GM19397 (cell line): ENCODE measurements at regions not wholly inside any gene's neighbourhood (a gene's known extent, or its start where the extent isn't known, plus 50 kb on each side); places are given as distances from the start of the nearest gene placed in this dataset.

Experiments
- ATAC-seq: cut with Tn5 transposase; IDR thresholded peaks from one replicate; pipeline ENCODE4 v1.9.1; 2021; ENCODE audit warnings: mild to moderate bottlenecking, moderate library complexity; ENCODE audit not compliant: unreplicated experiment

DNA sequence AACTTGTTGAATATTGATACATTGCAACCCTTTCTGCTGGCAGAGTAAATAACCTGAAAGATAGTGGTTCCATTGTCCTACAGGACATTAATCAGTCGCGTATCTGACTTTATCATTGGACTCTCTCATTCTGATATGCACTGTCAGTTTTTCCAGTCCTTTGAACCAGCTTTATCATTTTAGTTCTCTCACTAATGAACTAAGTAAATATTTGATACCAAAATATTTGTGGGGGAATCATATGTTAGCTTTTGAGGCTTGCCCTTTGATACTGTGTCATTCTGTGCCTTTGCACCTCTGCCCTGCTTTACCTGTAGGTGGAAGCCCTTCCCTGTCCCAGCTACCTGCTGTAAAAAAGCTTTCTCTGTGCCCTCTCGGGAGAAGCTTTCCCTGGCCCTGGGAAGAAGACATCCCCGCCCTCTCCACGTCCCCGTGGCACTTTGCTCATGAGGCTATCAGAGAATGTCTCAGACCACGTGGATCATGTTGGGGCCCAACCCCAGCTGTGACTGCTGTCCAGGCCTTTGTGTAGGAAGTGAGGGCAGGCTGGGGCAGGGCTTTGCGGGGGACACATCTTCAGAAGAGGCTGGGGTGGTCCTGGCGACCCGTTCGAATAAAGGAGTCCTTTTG lies 117.8 kb upstream of the NXT1 start:
- ATAC-seq, result no peak

- no peak for ATAC-seq
Measured at GRCh38 chr20:23232219-23232581, 118.4 kb upstream of the NXT1 start.

DNA sequence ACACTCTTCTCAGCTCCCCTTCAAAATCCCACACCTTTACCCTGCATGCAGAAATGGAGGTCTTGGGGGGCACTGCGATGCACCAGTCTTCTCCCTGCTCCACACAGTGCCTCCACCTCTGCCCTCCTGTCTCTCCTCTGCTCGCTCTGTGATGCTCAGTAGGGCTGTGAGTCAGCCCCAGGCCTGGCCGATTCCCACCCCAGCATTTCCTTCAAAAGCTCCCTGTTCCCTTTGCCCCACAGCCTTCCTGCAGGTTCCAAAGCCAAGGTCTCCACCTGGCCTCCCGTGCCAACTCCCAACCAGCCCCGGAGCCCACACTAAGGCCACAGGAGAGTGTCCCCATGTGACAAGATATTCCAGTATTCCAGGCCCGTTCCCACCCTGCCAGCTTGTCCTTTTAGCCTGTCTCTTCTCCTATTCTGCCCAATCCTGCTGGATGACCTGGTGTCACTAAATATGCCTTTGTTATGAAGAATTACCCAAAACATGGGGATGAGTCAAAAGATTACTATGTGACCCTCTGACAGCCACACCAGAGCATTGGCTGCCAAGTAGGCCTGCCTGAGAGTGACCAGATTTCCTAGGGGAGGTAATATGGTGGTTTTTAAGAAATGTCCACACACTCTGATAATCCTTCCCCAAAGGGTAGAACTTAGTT lies 118.9 kb upstream of the NXT1 start:
- ATAC-seq, result no peak

DNA sequence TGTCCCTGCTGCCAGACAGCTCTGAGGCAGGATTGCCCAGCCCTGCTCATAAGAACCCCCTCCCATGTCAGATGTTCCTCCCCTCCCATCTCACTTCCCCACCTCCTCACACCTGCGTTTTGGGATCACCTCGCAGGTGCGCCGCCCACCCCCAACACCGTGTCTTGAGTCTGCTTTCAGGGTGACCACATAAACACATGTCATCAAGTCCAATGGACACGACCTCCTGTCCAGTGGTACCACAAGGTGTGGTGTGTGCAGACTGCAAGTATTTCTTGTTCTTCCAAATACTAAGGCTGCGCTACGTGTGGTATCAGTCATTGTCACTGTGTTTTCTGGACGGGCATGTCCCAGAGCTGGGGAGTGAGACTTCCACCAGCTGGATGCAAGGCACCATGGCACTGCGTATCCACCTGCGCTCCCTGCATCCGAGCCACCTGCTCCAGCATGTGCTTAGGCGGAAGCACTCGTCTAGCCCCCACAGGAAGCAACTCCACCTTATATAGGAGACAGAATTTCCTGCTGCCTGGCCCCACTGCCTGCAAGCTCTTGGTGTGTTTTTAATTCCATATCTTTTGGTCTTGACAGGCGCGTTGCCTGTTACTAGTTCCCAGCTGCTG lies 119.7 kb upstream of the NXT1 start:
- no peak for ATAC-seq

- ATAC-seq, result no peak
Measured at GRCh38 chr20:23229989-23230388, 120.6 kb upstream of the NXT1 start.

- ATAC-seq, result no peak
Measured at GRCh38 chr20:23228912-23229311, 121.7 kb upstream of the NXT1 start.

DNA sequence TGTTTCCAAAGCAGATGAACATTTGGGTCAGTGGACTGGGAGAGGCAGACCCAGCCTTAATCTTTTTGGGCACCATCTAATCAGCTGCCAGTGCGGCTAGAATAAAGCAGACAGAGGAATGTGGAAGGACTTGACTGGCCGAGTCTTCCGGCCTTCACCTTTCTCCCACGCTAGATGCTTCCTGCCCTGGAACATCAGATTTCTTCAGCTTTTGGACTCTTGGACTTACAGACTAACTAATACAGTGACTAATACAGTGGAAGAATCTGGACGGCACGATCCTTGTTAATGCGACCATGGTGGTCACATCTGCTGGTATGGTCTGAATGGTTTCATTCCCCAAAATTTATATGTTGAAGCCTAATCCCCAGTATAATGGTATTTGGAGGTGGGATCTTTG lies 122.6 kb upstream of the NXT1 start:
- ATAC-seq, result no peak

DNA sequence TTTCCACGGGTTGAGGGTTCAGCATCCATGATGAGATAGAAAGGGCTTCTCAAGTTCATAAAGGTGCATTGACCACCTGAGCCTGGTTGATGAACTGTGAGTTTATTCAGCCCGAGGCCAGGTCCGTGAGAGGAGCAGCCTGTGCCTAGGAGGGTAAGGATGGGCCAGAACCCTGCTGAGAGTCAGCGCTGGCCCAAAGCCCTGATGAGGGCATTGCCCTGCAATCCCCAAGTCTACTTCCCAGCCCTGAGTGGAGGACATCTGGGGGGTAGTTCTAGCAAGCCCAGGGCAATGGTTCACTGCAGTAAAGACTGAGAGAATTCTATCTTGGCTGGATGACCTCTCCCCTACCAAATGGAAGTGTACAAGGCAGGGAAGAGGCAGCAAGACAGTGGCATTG lies 123.3 kb upstream of the NXT1 start:
- ATAC-seq, result no peak

GRCh38 chr20:23226612-23227265 lies 123.9 kb upstream of the NXT1 start:
- ATAC-seq, result no peak

DNA sequence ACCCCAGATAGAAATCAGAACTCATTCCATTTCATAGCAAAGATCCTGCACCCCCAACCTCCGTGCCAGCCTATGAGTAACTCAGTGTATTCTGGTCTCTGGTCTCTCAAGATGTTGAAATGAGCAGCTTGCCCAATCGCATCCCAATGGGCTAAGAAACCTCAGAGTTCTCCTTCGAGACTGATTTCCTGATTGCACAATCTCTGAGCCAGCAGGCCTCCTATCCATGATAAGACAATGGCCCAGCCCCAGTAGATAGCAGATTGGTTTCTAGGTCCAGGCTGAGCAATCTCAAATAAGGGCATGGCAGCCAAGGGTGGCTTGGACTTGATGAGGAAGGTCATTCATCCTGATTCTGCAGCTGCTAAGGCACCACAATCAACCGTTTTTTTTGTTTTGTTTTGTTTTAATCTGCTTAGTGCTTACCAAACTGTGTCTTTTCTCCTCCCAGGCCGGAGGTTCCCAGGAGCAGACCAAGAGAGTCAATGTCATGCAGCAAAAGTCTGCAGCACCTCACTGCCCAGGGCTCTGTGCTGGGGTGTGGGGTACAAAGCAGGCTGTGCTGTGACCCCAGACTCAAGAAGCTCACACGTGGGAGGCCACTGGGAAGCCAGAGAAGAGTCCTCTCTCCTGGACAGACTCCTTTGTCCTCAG lies 125.1 kb upstream of the NXT1 start:
- ATAC-seq, result no peak

DNA sequence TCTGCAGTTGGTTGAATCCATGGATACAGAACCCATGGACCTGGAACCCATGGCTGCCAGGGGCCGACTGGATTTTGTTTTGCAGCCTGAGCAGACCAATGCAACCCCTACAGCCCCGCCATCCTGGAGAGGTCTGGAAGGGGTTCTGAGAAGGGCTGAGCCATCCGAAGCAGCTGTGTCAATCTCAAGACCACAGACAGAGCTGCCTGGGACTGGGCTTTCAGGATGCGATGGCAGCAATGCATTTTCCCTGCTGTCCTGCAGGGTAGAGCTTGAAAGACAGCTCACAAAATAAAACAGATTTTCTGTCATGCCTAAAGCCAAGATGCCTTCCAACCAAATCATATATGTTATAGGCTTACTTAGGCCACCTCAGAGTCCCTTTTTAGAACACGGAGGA lies 125.8 kb upstream of the NXT1 start:
- no peak for ATAC-seq

DNA sequence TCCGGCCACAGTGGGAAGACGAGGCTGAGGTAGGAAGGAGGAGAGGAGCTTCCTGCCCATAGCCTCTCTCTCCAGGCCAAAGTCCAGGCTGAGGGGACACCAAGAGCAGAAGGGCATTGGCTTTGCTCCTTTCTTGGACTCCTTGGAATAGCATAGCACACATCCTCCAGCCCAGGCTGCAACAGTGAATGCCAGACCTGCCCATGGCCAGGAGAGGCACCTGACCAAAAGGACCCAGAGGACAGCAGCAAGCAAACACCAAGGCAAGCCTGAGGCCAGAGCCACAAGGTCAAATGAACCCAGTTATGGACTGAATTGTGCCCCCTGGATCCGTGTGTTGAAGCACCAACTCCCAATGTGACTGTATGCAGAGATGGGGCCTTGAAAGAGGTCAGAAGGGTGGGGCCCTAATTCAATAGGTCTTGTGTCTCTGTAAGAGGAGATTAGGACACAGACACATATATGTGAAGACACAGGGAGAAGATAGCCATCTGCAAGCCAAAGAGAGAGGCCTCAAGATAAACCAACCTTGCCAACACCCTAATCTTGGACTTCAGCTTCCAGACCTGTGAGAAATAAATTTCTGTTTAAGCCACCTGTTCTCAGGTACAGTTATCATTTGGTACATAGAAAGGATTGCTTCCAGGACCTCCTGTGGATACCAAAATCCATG lies 126.5 kb upstream of the NXT1 start:
- ATAC-seq, result no peak

DNA sequence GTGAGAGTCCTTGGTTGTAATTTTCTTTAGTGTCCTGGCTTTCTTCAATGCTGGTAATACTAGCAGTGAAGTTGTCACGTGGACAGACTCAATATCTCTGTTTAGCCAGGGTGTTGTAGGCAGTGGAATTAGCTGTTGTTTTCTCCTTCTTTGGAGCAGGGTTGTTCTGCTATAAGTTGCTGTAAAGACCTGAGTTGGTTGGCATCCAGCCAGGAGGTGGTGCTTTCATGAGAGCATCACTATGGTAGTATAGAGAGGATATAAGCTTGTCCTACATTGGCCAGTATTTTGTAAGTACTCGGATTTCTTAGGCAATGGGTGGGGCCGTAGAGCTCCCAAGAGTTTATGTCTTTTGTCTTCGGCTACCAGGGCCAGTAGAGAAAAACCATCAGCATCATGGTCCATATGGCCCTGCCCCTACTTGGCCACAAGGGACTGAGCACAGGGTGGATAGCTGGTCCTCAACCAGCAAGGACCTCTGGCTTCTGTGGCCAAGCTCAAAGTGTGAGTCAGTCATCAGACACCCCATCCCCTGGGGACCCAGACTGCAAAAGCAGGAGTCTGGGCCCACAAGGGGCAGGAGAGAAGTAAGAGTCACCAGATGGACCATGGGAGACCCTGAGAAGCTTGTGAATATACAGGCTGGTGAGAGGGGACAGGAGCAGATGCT lies 127.9 kb upstream of the NXT1 start:
- no peak for ATAC-seq

- ATAC-seq, result no peak
Measured at GRCh38 chr20:23217023-23217422, 130.9 kb upstream of the CD93 start.

DNA sequence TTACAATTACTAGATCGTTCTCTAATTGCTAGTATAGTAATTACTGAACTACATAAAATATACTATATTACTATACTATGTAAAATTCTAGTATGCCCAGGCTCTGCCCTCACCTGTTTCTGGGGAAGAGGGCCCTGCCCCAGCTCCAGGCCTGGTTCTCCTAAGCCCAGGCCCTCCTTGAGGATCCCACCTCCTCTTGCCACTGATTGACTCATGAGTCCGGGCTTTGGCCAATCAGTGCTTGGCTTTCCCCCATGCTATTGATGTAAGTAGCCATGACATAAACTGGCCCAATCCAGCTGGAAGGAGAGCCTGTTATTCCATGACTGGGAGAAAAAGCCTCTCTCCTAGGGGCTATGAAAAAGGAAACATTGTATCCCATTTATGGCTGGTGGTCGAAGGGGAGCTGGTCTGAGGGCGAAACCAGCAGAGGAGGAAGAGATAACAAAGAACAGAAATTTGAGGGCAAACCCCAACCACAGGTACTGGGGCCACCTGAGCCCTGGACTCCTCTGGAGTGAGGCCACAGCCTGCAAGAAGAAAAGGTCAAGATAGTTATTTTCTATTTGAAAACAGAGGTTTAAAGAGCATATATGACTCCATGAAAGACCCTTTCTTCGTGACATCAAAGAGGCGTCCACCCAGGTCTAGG lies 129.3 kb upstream of the CD93 start:
- ATAC-seq, result no peak

GRCh38 chr20:23214903-23215302 lies 128.8 kb upstream of the CD93 start:
- ATAC-seq, result no peak

DNA sequence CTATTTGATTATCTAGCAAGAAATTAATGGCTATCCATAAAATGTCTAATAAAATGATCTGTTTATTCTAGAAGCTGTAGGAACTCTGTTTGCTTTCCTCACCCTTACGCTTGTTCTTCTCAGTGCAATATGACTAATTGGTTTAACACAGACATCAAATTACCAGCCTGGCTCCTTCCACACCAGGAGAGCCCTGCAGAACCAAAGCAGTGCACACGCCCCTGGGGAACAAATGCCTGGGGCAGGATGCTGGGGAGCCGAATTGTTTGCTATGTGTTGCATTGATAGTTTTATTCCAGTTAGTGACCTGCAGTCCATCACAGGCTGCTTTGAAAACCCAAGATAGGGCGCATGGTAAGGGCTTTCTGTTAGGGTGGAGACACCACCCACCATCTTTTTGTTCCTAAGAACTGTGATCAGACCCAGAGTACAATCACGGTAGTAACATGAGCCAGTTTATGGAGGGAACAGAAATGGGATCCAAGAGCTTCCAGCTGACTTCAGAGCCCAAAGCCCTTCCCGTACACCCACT lies 126.4 kb upstream of the CD93 start:
- ATAC-seq, result no peak

DNA sequence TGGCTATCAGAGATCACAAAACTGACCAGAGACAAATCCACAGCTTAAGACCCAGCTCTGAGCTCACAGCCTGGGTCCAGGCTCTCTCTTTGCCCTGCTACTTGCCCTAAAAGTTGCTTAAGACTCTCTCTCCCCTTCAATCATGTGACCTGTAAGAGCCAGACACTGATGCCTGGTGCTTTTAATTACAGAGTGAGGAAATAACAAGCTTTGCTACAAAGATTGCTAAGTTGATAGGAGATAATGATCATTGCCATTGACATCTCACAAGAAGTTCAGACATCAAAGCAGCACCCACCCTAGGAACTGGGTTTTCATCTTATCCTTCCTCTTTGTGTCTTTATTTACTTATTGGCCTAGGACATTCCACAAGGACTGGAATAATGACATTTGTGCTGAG lies 125.9 kb upstream of the CD93 start:
- ATAC-seq, result no peak

DNA sequence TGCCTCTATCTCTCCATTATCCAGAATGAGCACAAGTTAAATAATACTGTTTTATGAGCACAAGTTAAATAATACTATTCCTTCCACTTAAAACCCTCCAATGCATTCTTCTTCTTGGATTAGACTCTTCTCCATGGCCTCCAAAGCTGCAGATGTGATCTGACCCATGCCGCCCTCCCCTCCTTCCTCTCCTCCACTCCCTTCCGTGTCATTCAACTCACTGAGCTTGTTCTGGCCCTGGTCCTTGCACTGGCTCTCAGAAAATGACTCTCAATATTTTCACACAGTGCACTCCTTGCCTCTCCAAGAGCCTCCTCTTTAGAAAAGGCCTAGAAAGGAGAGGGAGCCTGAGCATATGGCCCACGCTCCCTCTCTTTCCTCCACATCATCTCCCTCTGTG lies 125.0 kb upstream of the CD93 start:
- ATAC-seq, result no peak
